HG02588 (cell line): ENCODE measurements at regions not wholly inside any gene's neighbourhood (a gene's known extent, or its start where the extent isn't known, plus 50 kb on each side); places are given as distances from the start of the nearest gene placed in this dataset.

ENCODE experiments used
- ATAC-seq: cut with Tn5 transposase; IDR thresholded peaks from one replicate; pipeline ENCODE4 v1.9.1; 2021; ENCODE audit warnings: mild to moderate bottlenecking, moderate library complexity; ENCODE audit not compliant: unreplicated experiment

GRCh38 chr11:92524542-92524941 lies 299.9 kb downstream of the FAT3 start:
- ATAC-seq, result no peak

DNA sequence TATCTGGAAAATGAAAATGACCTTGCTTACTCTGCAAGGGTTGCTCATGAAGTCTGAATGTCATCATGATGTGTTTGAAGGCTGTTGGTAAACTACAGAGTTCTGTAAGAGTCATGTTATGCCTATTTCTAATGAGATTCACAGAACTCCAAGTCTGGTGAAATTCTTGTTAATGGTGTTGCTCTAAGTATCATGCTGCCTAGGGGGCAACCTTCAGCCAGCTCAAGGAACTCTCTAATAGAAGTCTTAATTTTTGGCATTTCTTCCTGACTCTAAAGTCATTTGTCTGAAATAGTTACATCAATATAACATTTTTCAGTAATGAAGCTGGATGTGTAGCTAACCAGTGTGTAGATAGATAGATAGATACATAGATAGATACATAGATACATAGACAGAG lies 302.8 kb downstream of the FAT3 start:
- no peak for ATAC-seq

GRCh38 chr11:92528001-92528400 lies 303.4 kb downstream of the FAT3 start:
- ATAC-seq, result no peak

- no peak for ATAC-seq
These were observed 306.6 kb downstream of the FAT3 start for GRCh38 chr11:92531065-92531739.

- ATAC-seq, result no peak
These were observed 309.2 kb downstream of the FAT3 start for GRCh38 chr11:92533657-92534335.

- ATAC-seq, result no peak
These were observed 312.3 kb downstream of the FAT3 start for GRCh38 chr11:92536883-92537282.

DNA sequence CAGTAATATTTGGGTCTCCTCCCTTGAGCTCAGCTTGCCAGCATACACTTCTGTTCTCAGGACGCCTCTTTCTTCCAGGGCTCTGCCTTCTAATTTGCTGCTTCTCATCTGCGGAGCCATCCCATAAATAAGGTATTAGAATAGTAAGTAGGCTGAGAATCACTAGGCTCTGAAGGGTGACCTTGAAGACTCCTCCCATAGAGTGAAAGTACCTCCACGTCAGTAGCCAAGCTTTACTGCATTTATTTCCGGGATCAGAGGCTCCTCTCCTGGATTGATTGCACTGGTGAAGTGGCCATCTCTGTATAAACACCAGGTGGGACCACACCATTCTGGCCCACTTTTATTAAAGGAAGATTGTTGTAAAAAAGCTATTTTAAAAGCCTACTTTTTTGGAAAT lies 315.5 kb downstream of the FAT3 start:
- ATAC-seq, result no peak

- ATAC-seq, result no peak
These were observed 321.4 kb downstream of the FAT3 start for GRCh38 chr11:92545906-92546471.

DNA sequence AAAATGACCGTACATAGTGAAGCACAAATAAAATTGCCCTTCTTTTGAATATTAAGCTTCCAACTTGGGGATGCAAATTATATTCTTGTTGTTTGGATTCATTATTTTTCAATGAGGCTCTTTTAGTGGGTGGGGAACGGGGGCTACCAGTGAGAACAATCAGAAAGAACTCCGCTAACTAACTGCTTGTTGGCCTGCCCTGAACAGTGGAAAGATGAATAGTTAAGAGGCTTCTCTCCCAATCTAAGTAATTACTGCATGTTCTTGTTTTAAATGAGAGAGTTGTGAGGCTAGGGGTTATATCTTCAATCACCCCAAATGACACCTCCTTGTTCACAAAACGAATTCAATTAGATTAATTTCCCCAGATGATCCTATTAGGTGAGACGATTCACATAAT lies 322.0 kb downstream of the FAT3 start:
- no peak for ATAC-seq

DNA sequence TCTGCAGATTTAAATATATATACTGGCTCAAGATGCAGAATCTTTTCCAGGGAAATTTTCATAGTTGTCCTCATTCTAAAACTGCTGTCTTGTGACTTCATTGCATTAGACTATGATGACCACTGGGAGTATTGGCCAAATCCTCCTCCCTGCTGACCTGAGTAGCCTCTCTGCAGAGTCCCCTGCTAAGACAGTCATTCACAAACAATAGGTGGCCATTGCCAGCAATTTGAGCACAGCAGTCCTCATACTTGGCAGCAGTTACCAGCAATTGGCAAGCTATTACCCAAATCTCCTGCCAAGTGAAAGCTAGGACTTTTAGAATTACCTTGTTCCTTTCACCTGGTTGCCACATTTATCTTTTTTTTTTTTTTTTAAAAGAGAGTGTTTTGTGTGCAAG lies 325.8 kb downstream of the FAT3 start:
- ATAC-seq, result no peak

GRCh38 chr11:92550871-92551270 lies 326.3 kb downstream of the FAT3 start:
- no peak for ATAC-seq

- ATAC-seq, result no peak
These were observed 328.3 kb downstream of the FAT3 start for GRCh38 chr11:92552942-92553341.

GRCh38 chr11:92554688-92555087 lies 330.1 kb downstream of the FAT3 start:
- no peak for ATAC-seq

GRCh38 chr11:92556431-92556830 lies 331.8 kb downstream of the FAT3 start:
- ATAC-seq, result no peak

DNA sequence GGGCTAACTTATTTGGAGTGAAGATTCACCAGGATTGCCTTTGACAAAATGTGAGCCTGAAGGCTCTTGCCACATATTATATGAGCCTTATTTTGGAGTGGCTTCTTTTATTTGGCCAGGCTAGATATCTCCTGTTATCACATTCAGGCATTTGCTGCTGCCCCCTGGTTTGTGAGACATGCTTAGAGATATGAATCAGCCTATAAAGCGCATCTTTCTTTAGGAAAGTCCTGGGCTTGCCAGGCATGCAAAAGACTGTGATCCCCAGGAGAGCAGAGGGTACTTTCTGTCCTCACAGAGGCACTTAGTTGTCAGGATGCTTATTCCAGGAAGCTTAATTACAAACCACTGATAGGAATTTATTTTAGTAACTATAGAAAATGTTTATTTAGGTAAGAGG lies 333.3 kb downstream of the FAT3 start:
- no peak for ATAC-seq

- no peak for ATAC-seq
These were observed 333.7 kb downstream of the FAT3 start for GRCh38 chr11:92558323-92558722.

DNA sequence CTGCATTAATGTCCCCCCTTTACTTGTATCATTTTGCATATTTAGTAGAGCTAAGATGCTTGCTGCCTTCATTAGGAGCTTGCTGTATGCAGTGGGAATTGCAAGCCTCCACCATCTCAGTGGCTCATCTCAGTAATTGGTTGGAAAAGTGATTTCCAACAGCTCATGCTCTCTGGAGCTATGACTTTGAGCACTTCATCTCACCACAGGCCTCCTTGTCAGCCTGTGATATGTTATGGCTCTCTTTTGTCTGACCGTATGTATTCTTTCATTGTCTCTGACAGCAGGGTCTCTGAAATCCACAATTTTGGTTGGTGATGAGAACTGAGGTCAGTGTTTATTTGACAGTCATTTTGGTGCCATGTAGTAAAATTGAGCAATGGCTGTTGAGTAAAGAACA lies 345.1 kb downstream of the FAT3 start:
- no peak for ATAC-seq

- no peak for ATAC-seq
These were observed 347.9 kb downstream of the FAT3 start for GRCh38 chr11:92572559-92572958.

DNA sequence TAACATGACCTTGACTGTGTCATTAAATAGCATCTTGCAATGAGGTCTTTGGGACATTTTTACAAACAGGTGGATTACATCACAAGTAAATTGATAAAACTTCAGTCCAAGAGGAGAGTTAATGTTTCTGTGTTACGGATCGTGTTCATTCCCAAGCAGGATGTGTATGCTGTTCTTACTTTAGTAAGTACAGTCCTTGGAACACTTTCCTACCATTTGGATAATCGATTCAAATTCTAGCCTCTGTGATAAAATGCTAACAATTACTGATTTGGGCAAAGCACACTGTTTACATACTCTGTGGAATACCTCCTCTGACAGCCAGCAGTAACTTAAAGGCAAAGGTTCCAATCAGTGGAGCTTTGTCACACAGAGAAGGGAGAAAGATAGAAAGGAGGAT lies 351.7 kb downstream of the FAT3 start:
- no peak for ATAC-seq

GRCh38 chr11:92580908-92581307 lies 356.3 kb downstream of the FAT3 start:
- no peak for ATAC-seq

DNA sequence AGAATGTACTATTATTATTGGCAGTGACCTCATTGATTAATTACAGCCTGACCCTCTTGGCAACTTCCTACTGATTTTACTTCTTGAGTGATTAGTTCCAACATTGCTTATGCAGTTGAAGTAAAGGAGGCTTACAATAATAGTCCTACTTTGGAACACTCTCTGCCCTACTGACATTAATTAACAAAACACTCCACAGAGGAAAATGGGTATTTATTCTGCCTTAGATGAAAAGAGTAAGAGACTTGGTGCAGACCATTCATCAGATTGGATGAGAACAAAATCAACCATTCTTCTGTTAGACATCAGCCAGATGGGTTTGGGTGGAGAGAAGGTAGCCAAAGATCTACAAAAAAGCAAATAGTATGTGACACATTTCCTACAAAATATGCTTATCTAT lies 363.8 kb downstream of the FAT3 start:
- no peak for ATAC-seq

DNA sequence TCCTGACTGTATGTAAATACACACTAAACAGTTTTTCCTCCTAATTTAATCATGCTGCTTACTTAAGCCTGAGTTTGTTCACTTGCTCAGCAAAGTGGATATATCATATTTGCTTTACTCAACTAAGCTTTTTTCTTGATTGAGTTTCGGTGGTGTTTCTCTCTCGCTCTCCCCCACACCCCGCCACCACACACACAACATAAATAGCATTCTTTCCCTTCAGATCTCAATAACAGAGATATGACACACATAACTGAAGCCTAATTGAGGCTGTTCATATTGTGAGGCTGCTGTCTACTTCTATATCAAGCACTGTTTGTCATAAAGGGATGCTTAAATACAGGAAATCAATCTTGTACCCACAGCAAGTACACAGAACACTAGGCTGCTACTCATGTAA lies 364.9 kb downstream of the FAT3 start:
- ATAC-seq, result no peak

DNA sequence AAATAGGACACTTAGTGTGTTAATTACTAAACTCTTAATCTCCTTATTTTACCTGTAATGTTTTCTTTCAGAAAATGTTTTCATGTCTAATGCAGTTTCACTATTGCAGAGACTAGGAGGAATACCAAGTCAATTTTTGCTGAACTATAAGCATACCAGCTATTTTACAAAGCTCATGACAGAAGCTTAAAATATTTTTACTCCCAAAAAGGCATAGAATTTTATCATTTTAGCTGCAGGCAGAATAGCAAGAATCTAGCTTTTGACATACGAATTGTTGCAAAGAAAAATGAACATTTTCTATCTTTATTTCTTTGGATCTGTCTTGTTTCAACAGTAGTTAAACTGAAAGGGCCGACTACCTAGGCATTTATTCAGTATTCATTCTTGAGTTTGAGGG lies 366.9 kb downstream of the FAT3 start:
- ATAC-seq, result no peak
